DOHH2 (cell line): ENCODE measurements at regions not wholly inside any gene's neighbourhood (a gene's known extent, or its start where the extent isn't known, plus 50 kb on each side); places are given as distances from the start of the nearest gene placed in this dataset.

Experiments used
- H3F3A ChIP-seq: fragments of 200-600 bp; sonication (generic), shearing (Covaris generic); 2 replicates; pipeline ENCODE4 v1.6.0; 2016; ENCODE audit warnings: antibody characterized with exemption, mild to moderate bottlenecking; ENCODE audit not compliant: control insufficient read depth, insufficient read depth
- H3K27ac ChIP-seq: fragments of 200-600 bp; sonication (generic); 2 replicates; pipeline ENCODE4 v1.5.1; 2014; ENCODE audit warnings: low read depth, mild to moderate bottlenecking, low read length, moderate library complexity
- H3K27me3 ChIP-seq: fragments of 200-600 bp; sonication (generic); 2 replicates; pipeline ENCODE4 v1.6.1; 2014; ENCODE audit warnings: mild to moderate bottlenecking, low read length, mixed read lengths; ENCODE audit not compliant: control insufficient read depth
- H3K36me3 ChIP-seq: fragments of 200-600 bp; sonication (generic); 2 replicates; pipeline ENCODE4 v1.6.1; 2014; ENCODE audit warnings: mild to moderate bottlenecking, low read length, moderate library complexity, mixed read lengths; ENCODE audit not compliant: control insufficient read depth
- H3K4me1 ChIP-seq: fragments of 200-600 bp; sonication (generic); 2 replicates; pipeline ENCODE4 v1.6.1; 2014; ENCODE audit warnings: mild to moderate bottlenecking, low read length, mixed read lengths; ENCODE audit not compliant: control insufficient read depth
- H3K4me2 ChIP-seq: fragments of 200-600 bp; sonication (generic); 2 replicates; pipeline ENCODE4 v1.6.0; 2014; ENCODE audit warnings: mild to moderate bottlenecking, low read length, moderate library complexity
- H3K4me3 ChIP-seq: fragments of 200-600 bp; sonication (generic); 2 replicates; pipeline ENCODE4 v1.5.1; 2014; ENCODE audit warnings: mild to moderate bottlenecking, low read length, mixed read lengths
- H3K79me2 ChIP-seq: fragments of 200-600 bp; sonication (generic); 2 replicates; pipeline ENCODE4 v1.6.1; 2014; ENCODE audit warnings: mild to moderate bottlenecking, low read length, mixed read lengths; ENCODE audit not compliant: control insufficient read depth
- H3K9me2 ChIP-seq: fragments of 200-600 bp; sonication (generic); replicated peaks from 2 replicates; pipeline ENCODE4 v1.6.1; 2014; ENCODE audit warnings: mild to moderate bottlenecking, low read length, mixed read lengths; ENCODE audit not compliant: control insufficient read depth
- H3K9me3 ChIP-seq: fragments of 200-600 bp; sonication (generic); 2 replicates; pipeline ENCODE4 v1.6.1; 2014; ENCODE audit warnings: antibody characterized with exemption, low read length, mixed read lengths; ENCODE audit not compliant: control insufficient read depth, insufficient read depth
- H4K20me1 ChIP-seq: fragments of 200-600 bp; sonication (generic); 2 replicates; pipeline ENCODE4 v1.6.0; 2014; ENCODE audit warnings: low read depth, mild to moderate bottlenecking, antibody characterized with exemption, low read length, moderate library complexity; ENCODE audit not compliant: control insufficient read depth, insufficient read depth
- EZH2phosphoT487 ChIP-seq: fragments of 200-600 bp; sonication (generic); IDR thresholded peaks from 2 replicates; pipeline ENCODE4 v1.6.1; 2017; ENCODE audit warnings: borderline replicate concordance, mild to moderate bottlenecking, antibody characterized with exemption, low read length, moderate library complexity, mixed read lengths
- TF ChIP-seq, protein P1 (sequence below): fragments of 200-600 bp; sonication (generic); IDR thresholded peaks from one replicate; pipeline ENCODE4 v1.5.1; 2014; ENCODE audit warnings: antibody characterized with exemption, mild to moderate bottlenecking, low read depth, low read length; ENCODE audit not compliant: poor library complexity, severe bottlenecking

DNA sequence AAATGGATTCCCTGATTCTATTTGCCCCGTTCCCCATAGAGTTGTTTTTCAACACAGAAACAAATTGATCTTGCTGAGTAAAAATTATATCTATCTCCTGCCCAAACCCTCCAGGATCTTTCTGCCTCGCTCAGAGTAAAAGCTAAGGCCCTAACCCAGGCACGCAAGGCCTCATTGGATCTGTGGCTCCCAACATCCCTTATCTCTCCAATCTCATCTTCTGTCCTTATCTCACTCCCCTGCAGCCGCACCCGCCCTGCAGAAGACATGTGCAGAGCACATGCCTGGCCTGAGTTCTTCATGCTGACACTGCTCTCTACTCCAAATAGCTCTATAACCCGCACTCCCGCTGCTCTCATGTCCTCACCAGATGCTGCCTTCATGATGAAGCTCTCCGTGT is 543.8 kb upstream of the ZFP42 start:
- Histone ChIP-seq H3K4me1 (no peaks in the 10 kb centered on the region), H3K9me3 (no peaks in the 10 kb centered on the region), H3F3A (no peaks in the 10 kb centered on the region), H3K27me3 (no peaks in the 10 kb centered on the region), H3K36me3 (no peaks in the 10 kb centered on the region), H3K27ac (no peak overlapping the region), H3K9me2 (no peaks in the 10 kb centered on the region), H3K79me2 (no peaks in the 10 kb centered on the region), H3K4me2 (no peak overlapping the region), H4K20me1 (no peaks in the 10 kb centered on the region), H3K4me3 (no peak overlapping the region)
- TF ChIP-seq, protein P1, sequence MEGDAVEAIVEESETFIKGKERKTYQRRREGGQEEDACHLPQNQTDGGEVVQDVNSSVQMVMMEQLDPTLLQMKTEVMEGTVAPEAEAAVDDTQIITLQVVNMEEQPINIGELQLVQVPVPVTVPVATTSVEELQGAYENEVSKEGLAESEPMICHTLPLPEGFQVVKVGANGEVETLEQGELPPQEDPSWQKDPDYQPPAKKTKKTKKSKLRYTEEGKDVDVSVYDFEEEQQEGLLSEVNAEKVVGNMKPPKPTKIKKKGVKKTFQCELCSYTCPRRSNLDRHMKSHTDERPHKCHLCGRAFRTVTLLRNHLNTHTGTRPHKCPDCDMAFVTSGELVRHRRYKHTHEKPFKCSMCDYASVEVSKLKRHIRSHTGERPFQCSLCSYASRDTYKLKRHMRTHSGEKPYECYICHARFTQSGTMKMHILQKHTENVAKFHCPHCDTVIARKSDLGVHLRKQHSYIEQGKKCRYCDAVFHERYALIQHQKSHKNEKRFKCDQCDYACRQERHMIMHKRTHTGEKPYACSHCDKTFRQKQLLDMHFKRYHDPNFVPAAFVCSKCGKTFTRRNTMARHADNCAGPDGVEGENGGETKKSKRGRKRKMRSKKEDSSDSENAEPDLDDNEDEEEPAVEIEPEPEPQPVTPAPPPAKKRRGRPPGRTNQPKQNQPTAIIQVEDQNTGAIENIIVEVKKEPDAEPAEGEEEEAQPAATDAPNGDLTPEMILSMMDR: no peak
- TF ChIP-seq EZH2phosphoT487: no peak

GRCh38 chr4:187460016-187460415 is 535.6 kb upstream of the ZFP42 start:
- Histone ChIP-seq H3K9me3 (no peaks in the 10 kb centered on the region), H3K4me1 (no peaks in the 10 kb centered on the region), H4K20me1 (no peaks in the 10 kb centered on the region), H3K4me2 (no peak overlapping the region), H3K79me2 (no peaks in the 10 kb centered on the region), H3K9me2 (no peaks in the 10 kb centered on the region), H3K27ac (no peak overlapping the region), H3F3A (no peaks in the 10 kb centered on the region), H3K27me3 (no peaks in the 10 kb centered on the region), H3K4me3 (no peak overlapping the region), H3K36me3 (no peaks in the 10 kb centered on the region)
- no peak for TF ChIP-seq EZH2phosphoT487
- TF ChIP-seq, protein P1: no peak

GRCh38 chr4:187464573-187464972 is 531.0 kb upstream of the ZFP42 start:
- TF ChIP-seq, protein P1: no peak
- no peak for TF ChIP-seq EZH2phosphoT487
- Histone ChIP-seq H3K4me1 (no peaks in the 10 kb centered on the region), H3K27me3 (no peaks in the 10 kb centered on the region), H3K4me2 (no peak overlapping the region), H3K27ac (no peak overlapping the region), H3K9me2 (no peaks in the 10 kb centered on the region), H3K36me3 (no peaks in the 10 kb centered on the region), H3K9me3 (no peaks in the 10 kb centered on the region), H3K4me3 (no peak overlapping the region), H3F3A (no peaks in the 10 kb centered on the region), H3K79me2 (no peaks in the 10 kb centered on the region), H4K20me1 (no peaks in the 10 kb centered on the region)

DNA sequence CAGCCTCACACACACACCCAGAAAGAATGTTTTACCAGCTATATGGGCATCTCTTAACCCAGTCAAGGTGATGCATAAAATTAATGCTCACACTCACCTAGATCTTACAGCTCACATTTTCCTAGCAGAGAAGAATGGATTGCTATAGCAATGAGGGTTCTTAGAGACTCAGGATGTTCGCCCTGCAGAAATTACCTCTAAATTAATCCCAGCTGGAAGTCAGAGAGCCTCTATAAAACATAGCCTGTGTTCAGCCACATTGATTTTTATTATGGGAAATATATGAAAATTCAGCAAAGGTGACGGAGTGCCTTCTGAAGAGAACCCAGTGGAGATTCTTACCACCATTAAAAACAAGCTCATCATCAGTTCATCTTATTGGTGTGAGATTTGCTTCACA is 528.3 kb upstream of the ZFP42 start:
- no peaks in the 10 kb centered on the region for H3K4me1 ChIP-seq

More for the DNA sequence above, 528.3 kb upstream of the ZFP42 start:
- Histone ChIP-seq H3K9me3 (no peaks in the 10 kb centered on the region), H3K4me2 (no peak overlapping the region), H3K27me3 (no peaks in the 10 kb centered on the region), H3K4me3 (no peak overlapping the region), H3K9me2 (no peaks in the 10 kb centered on the region), H3K36me3 (no peaks in the 10 kb centered on the region), H3F3A (no peaks in the 10 kb centered on the region), H3K27ac (no peak overlapping the region), H4K20me1 (no peaks in the 10 kb centered on the region), H3K79me2 (no peaks in the 10 kb centered on the region)
- TF ChIP-seq EZH2phosphoT487: no peak
- TF ChIP-seq, protein P1: no peak
